ENCODE measurements at regions not wholly inside any gene's neighbourhood (a gene's known extent, or its start where the extent isn't known, plus 50 kb on each side); places are given as distances from the start of the nearest gene placed in this dataset.

DNA sequence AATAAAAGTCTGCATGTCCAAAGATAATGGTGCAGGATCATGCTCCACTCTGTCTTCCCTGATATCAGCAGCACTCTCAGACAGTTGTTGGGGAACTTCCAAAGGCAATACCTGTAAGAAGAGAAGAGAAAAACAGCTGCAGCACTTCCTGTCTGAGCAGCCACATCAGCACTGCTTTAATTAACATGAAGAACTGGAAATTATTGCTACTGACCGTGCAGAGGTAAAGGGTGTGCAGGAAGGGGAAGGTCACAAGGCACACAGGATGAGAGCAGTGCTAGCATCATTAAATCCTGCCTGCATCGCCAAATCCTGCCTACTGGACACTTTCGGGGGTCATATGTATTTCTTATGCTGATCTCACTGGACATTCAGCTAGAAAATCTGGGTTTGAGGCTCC lies 379.0 kb downstream of the LMX1A start:
- TF ChIP-seq, protein P1, sequence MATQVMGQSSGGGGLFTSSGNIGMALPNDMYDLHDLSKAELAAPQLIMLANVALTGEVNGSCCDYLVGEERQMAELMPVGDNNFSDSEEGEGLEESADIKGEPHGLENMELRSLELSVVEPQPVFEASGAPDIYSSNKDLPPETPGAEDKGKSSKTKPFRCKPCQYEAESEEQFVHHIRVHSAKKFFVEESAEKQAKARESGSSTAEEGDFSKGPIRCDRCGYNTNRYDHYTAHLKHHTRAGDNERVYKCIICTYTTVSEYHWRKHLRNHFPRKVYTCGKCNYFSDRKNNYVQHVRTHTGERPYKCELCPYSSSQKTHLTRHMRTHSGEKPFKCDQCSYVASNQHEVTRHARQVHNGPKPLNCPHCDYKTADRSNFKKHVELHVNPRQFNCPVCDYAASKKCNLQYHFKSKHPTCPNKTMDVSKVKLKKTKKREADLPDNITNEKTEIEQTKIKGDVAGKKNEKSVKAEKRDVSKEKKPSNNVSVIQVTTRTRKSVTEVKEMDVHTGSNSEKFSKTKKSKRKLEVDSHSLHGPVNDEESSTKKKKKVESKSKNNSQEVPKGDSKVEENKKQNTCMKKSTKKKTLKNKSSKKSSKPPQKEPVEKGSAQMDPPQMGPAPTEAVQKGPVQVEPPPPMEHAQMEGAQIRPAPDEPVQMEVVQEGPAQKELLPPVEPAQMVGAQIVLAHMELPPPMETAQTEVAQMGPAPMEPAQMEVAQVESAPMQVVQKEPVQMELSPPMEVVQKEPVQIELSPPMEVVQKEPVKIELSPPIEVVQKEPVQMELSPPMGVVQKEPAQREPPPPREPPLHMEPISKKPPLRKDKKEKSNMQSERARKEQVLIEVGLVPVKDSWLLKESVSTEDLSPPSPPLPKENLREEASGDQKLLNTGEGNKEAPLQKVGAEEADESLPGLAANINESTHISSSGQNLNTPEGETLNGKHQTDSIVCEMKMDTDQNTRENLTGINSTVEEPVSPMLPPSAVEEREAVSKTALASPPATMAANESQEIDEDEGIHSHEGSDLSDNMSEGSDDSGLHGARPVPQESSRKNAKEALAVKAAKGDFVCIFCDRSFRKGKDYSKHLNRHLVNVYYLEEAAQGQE (IDR thresholded peaks at IDR 0.05; ENCODE audit: low read depth) = no peak
- TF ChIP-seq POLR2A (IDR thresholded peaks at IDR 0.05; ENCODE audit: borderline replicate concordance, extremely low read depth, insufficient read depth, insufficient read length) (no peak), SRF (IDR thresholded peaks at IDR 0.05; ENCODE audit: low read depth) (no peak)
- TF ChIP-seq, protein P2, sequence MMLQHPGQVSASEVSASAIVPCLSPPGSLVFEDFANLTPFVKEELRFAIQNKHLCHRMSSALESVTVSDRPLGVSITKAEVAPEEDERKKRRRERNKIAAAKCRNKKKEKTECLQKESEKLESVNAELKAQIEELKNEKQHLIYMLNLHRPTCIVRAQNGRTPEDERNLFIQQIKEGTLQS (IDR thresholded peaks at IDR 0.05) = no peak
- TF ChIP-seq, protein P3, sequence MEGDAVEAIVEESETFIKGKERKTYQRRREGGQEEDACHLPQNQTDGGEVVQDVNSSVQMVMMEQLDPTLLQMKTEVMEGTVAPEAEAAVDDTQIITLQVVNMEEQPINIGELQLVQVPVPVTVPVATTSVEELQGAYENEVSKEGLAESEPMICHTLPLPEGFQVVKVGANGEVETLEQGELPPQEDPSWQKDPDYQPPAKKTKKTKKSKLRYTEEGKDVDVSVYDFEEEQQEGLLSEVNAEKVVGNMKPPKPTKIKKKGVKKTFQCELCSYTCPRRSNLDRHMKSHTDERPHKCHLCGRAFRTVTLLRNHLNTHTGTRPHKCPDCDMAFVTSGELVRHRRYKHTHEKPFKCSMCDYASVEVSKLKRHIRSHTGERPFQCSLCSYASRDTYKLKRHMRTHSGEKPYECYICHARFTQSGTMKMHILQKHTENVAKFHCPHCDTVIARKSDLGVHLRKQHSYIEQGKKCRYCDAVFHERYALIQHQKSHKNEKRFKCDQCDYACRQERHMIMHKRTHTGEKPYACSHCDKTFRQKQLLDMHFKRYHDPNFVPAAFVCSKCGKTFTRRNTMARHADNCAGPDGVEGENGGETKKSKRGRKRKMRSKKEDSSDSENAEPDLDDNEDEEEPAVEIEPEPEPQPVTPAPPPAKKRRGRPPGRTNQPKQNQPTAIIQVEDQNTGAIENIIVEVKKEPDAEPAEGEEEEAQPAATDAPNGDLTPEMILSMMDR (IDR thresholded peaks at IDR 0.05 in 2 of 3, conservative IDR thresholded peaks at IDR 0.05 in 1 of 3; ENCODE audit: borderline replicate concordance in 1 of 3, insufficient read depth in 1 of 3, low read depth in 2 of 3, low read length in 2 of 3) = no peak

All from HCT116 (cell line).